Tibial nerve (tissue), 4 donors: ENCODE measurements at regions not wholly inside any gene's neighbourhood (a gene's known extent, or its start where the extent isn't known, plus 50 kb on each side); places are given as distances from the start of the nearest gene placed in this dataset.

Experiments
- DNase-seq, 2 donors: peaks; one replicate each; pipeline ENCODE4 v3.0.0-alpha.2; 2019; ENCODE audit warnings: low spot score in 2 of 2
- H3K27ac ChIP-seq, 4 donors: fragments of 200-600 bp; sonication (generic) in 3 of 4; one replicate each; pipeline ENCODE4 v1.5.1; 2017 to 2019; ENCODE audit warnings: mild to moderate bottlenecking in 1 of 4
- H3K27me3 ChIP-seq, 2 donors: fragments of 200-600 bp; sonication (generic) in 1 of 2; one replicate each; pipeline versions ENCODE4 v1.5.1 to v1.6.0; 2017 to 2019
- H3K36me3 ChIP-seq, 3 donors: fragments of 200-600 bp; sonication (generic); one replicate each; pipeline ENCODE4 v1.5.1; 2018 to 2019
- H3K4me1 ChIP-seq, 4 donors: fragments of 200-600 bp; sonication (generic) in 3 of 4; one replicate each; pipeline ENCODE4 v1.5.1; 2017 to 2019
- H3K4me3 ChIP-seq, 4 donors: fragments of 200-600 bp; sonication (generic) in 3 of 4; one replicate each; pipeline ENCODE4 v1.5.1; 2017 to 2019; ENCODE audit warnings: mild to moderate bottlenecking in 1 of 4, moderate library complexity in 1 of 4
- H3K9me3 ChIP-seq, 4 donors: fragments of 200-600 bp; sonication (generic) in 3 of 4; one replicate each; pipeline ENCODE4 v1.5.1; 2017 to 2019
- CTCF ChIP-seq, 5 experiments: fragments of 200-600 bp in 3 of 5; fragments of 450-650 bp in 2 of 5; sonication (generic) in 3 of 5; IDR thresholded peaks; one replicate each; pipeline ENCODE4 v1.5.1; 2016 to 2019; ENCODE audit warnings: antibody characterized with exemption in 5 of 5, mild to moderate bottlenecking in 3 of 5, moderate library complexity in 2 of 5
- EP300 ChIP-seq, 2 donors: sonication (generic); formaldehyde crosslinking; IDR thresholded peaks; one replicate each; pipeline ENCODE4 v1.6.1; 2017; ENCODE audit warnings: antibody characterized with exemption in 2 of 2, mild to moderate bottlenecking in 1 of 2
- POLR2A ChIP-seq, 2 donors: fragments of 450-650 bp; IDR thresholded peaks; one replicate each; pipeline ENCODE4 v1.6.1; 2017; ENCODE audit warnings: antibody characterized with exemption in 2 of 2, mild to moderate bottlenecking in 2 of 2, moderate library complexity in 2 of 2
- WGBS, 2 donors: methylation state at CpG; one replicate each; pipeline ENCODE4 v1.1.5; 2018; 5-methylcytosine and 5-hydroxymethylcytosine counted together

GRCh38 chr11:104254347-104254746, 90.4 kb upstream of the PDGFD start:
- no peaks in the 10 kb centered on the region for H3K27me3 ChIP-seq
- no peak for DNase-seq
- H3K9me3 ChIP-seq = no peaks in the 10 kb centered on the region
- WGBS, 2 donors = 42 to 43% methylated on average over 8 of the region's 8 CpGs
- TF ChIP-seq CTCF (IDR thresholded peaks at IDR 0.05) (no peak), POLR2A (IDR thresholded peaks at IDR 0.05) (no peak), EP300 (IDR thresholded peaks at IDR 0.05) (no peak)
- no peak overlapping the region for H3K27ac ChIP-seq
- H3K36me3 ChIP-seq = no peaks in the 10 kb centered on the region
- no peak overlapping the region for H3K4me3 ChIP-seq
- peaks cover 0 to 19% (median under 1%) of the 10 kb centered on the region in 4 donors for H3K4me1 ChIP-seq

- no peak overlapping the region for H3K4me3 ChIP-seq
- TF ChIP-seq POLR2A (IDR thresholded peaks at IDR 0.05) (no peak), CTCF (IDR thresholded peaks at IDR 0.05) (no peak), EP300 (IDR thresholded peaks at IDR 0.05) (no peak)
- no peaks in the 10 kb centered on the region for H3K36me3 ChIP-seq
- no peaks in the 10 kb centered on the region for H3K4me1 ChIP-seq
- H3K27ac ChIP-seq = no peak overlapping the region
- no peaks in the 10 kb centered on the region for H3K9me3 ChIP-seq
- DNase-seq = no peak
- H3K27me3 ChIP-seq = no peaks in the 10 kb centered on the region
- WGBS, 2 donors = 67 to 71% methylated on average over 3 of the region's 3 CpGs
Measured at GRCh38 chr11:104246590-104246989, 82.6 kb upstream of the PDGFD start.

- WGBS, 2 donors = 96 to 97% methylated on average over 3 of the region's 3 CpGs
- Histone ChIP-seq H3K9me3 (no peaks in the 10 kb centered on the region), H3K27ac (no peak overlapping the region), H3K4me1 (no peaks in the 10 kb centered on the region), H3K4me3 (no peak overlapping the region), H3K27me3 (no peaks in the 10 kb centered on the region), H3K36me3 (no peaks in the 10 kb centered on the region)
- no peak for DNase-seq
- no peak for TF ChIP-seq EP300 (IDR thresholded peaks at IDR 0.05)
- TF ChIP-seq CTCF (IDR thresholded peaks at IDR 0.05) = no peak
- TF ChIP-seq POLR2A (IDR thresholded peaks at IDR 0.05) = no peak
Measured at GRCh38 chr11:104238916-104239315, 75.0 kb upstream of the PDGFD start.

- Histone ChIP-seq H3K9me3 (no peaks in the 10 kb centered on the region), H3K4me3 (no peak overlapping the region), H3K27me3 (no peaks in the 10 kb centered on the region), H3K27ac (no peak overlapping the region), H3K36me3 (no peaks in the 10 kb centered on the region), H3K4me1 (no peaks in the 10 kb centered on the region)
- DNase-seq = no peak
- TF ChIP-seq EP300 (IDR thresholded peaks at IDR 0.05) = no peak
- TF ChIP-seq POLR2A (IDR thresholded peaks at IDR 0.05) = no peak
- TF ChIP-seq CTCF (IDR thresholded peaks at IDR 0.05) = no peak
- 83 to 86% methylated on average over 2 of the region's 2 CpGs for WGBS, 2 donors
Measured at GRCh38 chr11:104225047-104225446, 61.1 kb upstream of the PDGFD start.

- TF ChIP-seq CTCF (IDR thresholded peaks at IDR 0.05) = no peak
- TF ChIP-seq POLR2A (IDR thresholded peaks at IDR 0.05) = no peak
- no peak for TF ChIP-seq EP300 (IDR thresholded peaks at IDR 0.05)
- Histone ChIP-seq H3K27me3 (no peaks in the 10 kb centered on the region), H3K4me3 (no peak overlapping the region), H3K9me3 (no peaks in the 10 kb centered on the region), H3K4me1 (peaks cover 0 to 4% (median 0%) of the 10 kb centered on the region in 4 donors), H3K27ac (no peak overlapping the region), H3K36me3 (no peaks in the 10 kb centered on the region)
- no peak for DNase-seq
- 88 to 90% methylated on average over 4 of the region's 4 CpGs for WGBS, 2 donors
Measured at GRCh38 chr11:104222464-104222863, 58.5 kb upstream of the PDGFD start.
